ENCODE measurements at regions not wholly inside any gene's neighbourhood (a gene's known extent, or its start where the extent isn't known, plus 50 kb on each side); places are given as distances from the start of the nearest gene placed in this dataset.

- no peak for DNase-seq (ENCODE audit: low spot score)
- Histone ChIP-seq H3K36me3 (ENCODE audit: insufficient read depth, low read length) (no peaks in the 10 kb centered on the region), H3K9me2 (ENCODE audit: insufficient read depth, low read length) (no peaks in the 10 kb centered on the region), H3K4me3 (ENCODE audit: low read depth, low read length, poor library complexity, severe bottlenecking) (no peak overlapping the region), H4K20me1 (ENCODE audit: insufficient read depth, low read length) (no peaks in the 10 kb centered on the region), H3K4me2 (ENCODE audit: low read length) (no peak overlapping the region), H3K9me3 (ENCODE audit: low read length) (no peaks in the 10 kb centered on the region), H3K79me2 (ENCODE audit: insufficient read depth, low read depth, low read length) (no peaks in the 10 kb centered on the region), H3K4me1 (ENCODE audit: insufficient read depth, low read length, poor library complexity, severe bottlenecking) (no peaks in the 10 kb centered on the region), H2AFZ (ENCODE audit: low read length) (no peak overlapping the region), H3K27ac (ENCODE audit: low read depth, low read length, poor library complexity, severe bottlenecking) (no peak overlapping the region)
- intact Hi-C loops (cut with micrococcal nuclease; ENCODE audit: unreplicated experiment): no loop called here
- no TSS peak for BruUV-seq (replicated peaks)
- ChIA-PET POLR2A (no interaction called here), CTCF (ENCODE audit: unreplicated experiment) (no interaction called here)
- TF ChIP-seq EZH2phosphoT487 (IDR thresholded peaks at IDR 0.05; ENCODE audit: borderline replicate concordance, low read depth, low read length) (no peak), CTCF (conservative IDR thresholded peaks at IDR 0.05; ENCODE audit: low read length) (no peak)
These were observed 413.1 kb upstream of the ARRDC4 start for GRCh38 chr15:97547381-97547780.

- H3K4me1 ChIP-seq (ENCODE audit: insufficient read depth, low read length, poor library complexity, severe bottlenecking): no peaks in the 10 kb centered on the region
- no peaks in the 10 kb centered on the region for H3K9me2 ChIP-seq (ENCODE audit: insufficient read depth, low read length)
- BruUV-seq (replicated peaks): no TSS peak
- H3K4me3 ChIP-seq (ENCODE audit: low read depth, low read length, poor library complexity, severe bottlenecking): no peak overlapping the region
- TF ChIP-seq CTCF (conservative IDR thresholded peaks at IDR 0.05; ENCODE audit: low read length): no peak
- TF ChIP-seq EZH2phosphoT487 (IDR thresholded peaks at IDR 0.05; ENCODE audit: borderline replicate concordance, low read depth, low read length): no peak
- no peak overlapping the region for H3K4me2 ChIP-seq (ENCODE audit: low read length)
- no peak for DNase-seq (ENCODE audit: low spot score)
- H3K79me2 ChIP-seq (ENCODE audit: insufficient read depth, low read depth, low read length): no peaks in the 10 kb centered on the region
- POLR2A ChIA-PET: interaction anchor here (0.7 kb wide), 1 partner anchor 820 kb away, joined by 4 read pairs; no protein-coding TSS in a partner anchor
- intact Hi-C loops (cut with micrococcal nuclease; ENCODE audit: unreplicated experiment): no loop called here
- no peak overlapping the region for H3K27ac ChIP-seq (ENCODE audit: low read depth, low read length, poor library complexity, severe bottlenecking)
- CTCF ChIA-PET (ENCODE audit: unreplicated experiment): no interaction called here
- H4K20me1 ChIP-seq (ENCODE audit: insufficient read depth, low read length): no peaks in the 10 kb centered on the region
- H3K36me3 ChIP-seq (ENCODE audit: insufficient read depth, low read length): no peaks in the 10 kb centered on the region
- no peak overlapping the region for H2AFZ ChIP-seq (ENCODE audit: low read length)
- no peaks in the 10 kb centered on the region for H3K9me3 ChIP-seq (ENCODE audit: low read length)
These were observed 399.0 kb upstream of the ARRDC4 start for GRCh38 chr15:97561529-97561928.

- Histone ChIP-seq H3K4me3 (ENCODE audit: low read depth, low read length, poor library complexity, severe bottlenecking) (no peak overlapping the region), H3K4me2 (ENCODE audit: low read length) (no peak overlapping the region), H3K36me3 (ENCODE audit: insufficient read depth, low read length) (no peaks in the 10 kb centered on the region), H3K4me1 (ENCODE audit: insufficient read depth, low read length, poor library complexity, severe bottlenecking) (no peaks in the 10 kb centered on the region), H3K27ac (ENCODE audit: low read depth, low read length, poor library complexity, severe bottlenecking) (no peak overlapping the region), H4K20me1 (ENCODE audit: insufficient read depth, low read length) (no peaks in the 10 kb centered on the region), H3K9me2 (ENCODE audit: insufficient read depth, low read length) (no peaks in the 10 kb centered on the region), H3K9me3 (ENCODE audit: low read length) (no peaks in the 10 kb centered on the region), H3K79me2 (ENCODE audit: insufficient read depth, low read depth, low read length) (no peaks in the 10 kb centered on the region), H2AFZ (ENCODE audit: low read length) (no peak overlapping the region)
- no TSS peak for BruUV-seq (replicated peaks)
- CTCF ChIA-PET (ENCODE audit: unreplicated experiment): no interaction called here
- DNase-seq (ENCODE audit: low spot score): no peak
- intact Hi-C loops (cut with micrococcal nuclease; ENCODE audit: unreplicated experiment): no loop called here
- POLR2A ChIA-PET: no interaction called here
- TF ChIP-seq CTCF (conservative IDR thresholded peaks at IDR 0.05; ENCODE audit: low read length) (no peak), EZH2phosphoT487 (IDR thresholded peaks at IDR 0.05; ENCODE audit: borderline replicate concordance, low read depth, low read length) (no peak)
These were observed 397.0 kb upstream of the ARRDC4 start for GRCh38 chr15:97563516-97563915.
